NCI-H524 treated with DMSO at 0.1 percent for 48 hours (cell line): ENCODE measurements at regions not wholly inside any gene's neighbourhood (a gene's known extent, or its start where the extent isn't known, plus 50 kb on each side); places are given as distances from the start of the nearest gene placed in this dataset.

ENCODE experiments used
- DNase-seq: peaks from one replicate; lab custom pipeline; 2025; lab: John Stamatoyannopoulos, UW

- DNase-seq: peak; percentile 60
These were observed 217.5 kb downstream of the GLI2 start for GRCh38 chr2:120953066-120953756.

- DNase-seq: no peak
These were observed 218.3 kb downstream of the GLI2 start for GRCh38 chr2:120953843-120954584.

- DNase-seq: no peak
These were observed 219.3 kb downstream of the GLI2 start for GRCh38 chr2:120954939-120955338.

- no peak for DNase-seq
These were observed 219.8 kb downstream of the GLI2 start for GRCh38 chr2:120955427-120955826.

- DNase-seq: no peak
These were observed 221.0 kb downstream of the GLI2 start for GRCh38 chr2:120956486-120957156.

GRCh38 chr2:120957905-120958304 lies 222.2 kb downstream of the GLI2 start:
- DNase-seq: no peak

GRCh38 chr2:120958623-120959366 lies 223.1 kb downstream of the GLI2 start:
- DNase-seq: no peak

GRCh38 chr2:120959426-120959825 lies 223.8 kb downstream of the GLI2 start:
- DNase-seq: no peak

GRCh38 chr2:120960770-120961366 lies 225.2 kb downstream of the GLI2 start:
- no peak for DNase-seq

- DNase-seq: no peak
These were observed 225.7 kb downstream of the GLI2 start for GRCh38 chr2:120961396-120961795.

GRCh38 chr2:120963997-120964705 lies 228.5 kb downstream of the GLI2 start:
- no peak for DNase-seq

GRCh38 chr2:120964819-120965218 lies 229.2 kb downstream of the GLI2 start:
- DNase-seq: no peak

GRCh38 chr2:120966510-120967254 lies 231.0 kb downstream of the GLI2 start:
- DNase-seq: no peak

- no peak for DNase-seq
These were observed 232.8 kb downstream of the GLI2 start for GRCh38 chr2:120968307-120969015.

GRCh38 chr2:120969613-120970355 lies 234.1 kb downstream of the GLI2 start:
- no peak for DNase-seq

GRCh38 chr2:120971866-120972265 lies 236.2 kb downstream of the GLI2 start:
- DNase-seq: no peak

- DNase-seq: no peak
These were observed 236.6 kb downstream of the GLI2 start for GRCh38 chr2:120972286-120972685.

GRCh38 chr2:120973196-120973595 lies 237.5 kb downstream of the GLI2 start:
- DNase-seq: no peak

GRCh38 chr2:120974950-120975349 lies 239.3 kb downstream of the GLI2 start:
- DNase-seq: no peak
